LNCAP (cell line): ENCODE measurements at regions not wholly inside any gene's neighbourhood (a gene's known extent, or its start where the extent isn't known, plus 50 kb on each side); places are given as distances from the start of the nearest gene placed in this dataset.

ENCODE experiments used
- CTCF ChIP-seq: fragments of 450-650 bp; IDR thresholded peaks from 2 replicates; pipeline ENCODE4 v1.5.1; 2017; ENCODE audit warnings: mild to moderate bottlenecking

GRCh38 chr14:65352964-65353530 lies 59.5 kb upstream of the FUT8 start:
- TF ChIP-seq CTCF, result no peak

- no peak for TF ChIP-seq CTCF
Observed at GRCh38 chr14:65354131-65354530, 58.4 kb upstream of the FUT8 start.

GRCh38 chr14:65354715-65355114 lies 57.8 kb upstream of the FUT8 start:
- no peak for TF ChIP-seq CTCF

- no peak for TF ChIP-seq CTCF
Observed at GRCh38 chr14:65356327-65356836, 56.1 kb upstream of the FUT8 start.

GRCh38 chr14:65357113-65357512 lies 55.4 kb upstream of the FUT8 start:
- TF ChIP-seq CTCF, result no peak

- no peak for TF ChIP-seq CTCF
Observed at GRCh38 chr14:65357689-65358088, 54.8 kb upstream of the FUT8 start.

- TF ChIP-seq CTCF, result 0 out of 2 replicates have a peak, but pooled peaks have one; percentile 22
Observed at GRCh38 chr14:65359503-65359902, 53.0 kb upstream of the FUT8 start.
